Germinal center (tissue), 1 donor: ENCODE measurements at regions not wholly inside any gene's neighbourhood (a gene's known extent, or its start where the extent isn't known, plus 50 kb on each side); places are given as distances from the start of the nearest gene placed in this dataset.

Experiments
- DNase-seq: peaks from one replicate; pipeline ENCODE4 v3.0.0; 2012; ENCODE audit warnings: mixed read lengths, low spot score

- DNase-seq: no peak
These were observed 470.3 kb downstream of the PTPRC start for GRCh38 chr1:199109160-199109559.

GRCh38 chr1:199112365-199112764 is 473.5 kb downstream of the PTPRC start:
- DNase-seq: no peak

- peak; percentile 37 for DNase-seq
These were observed 474.5 kb downstream of the PTPRC start for GRCh38 chr1:199113265-199113869.

GRCh38 chr1:199116488-199116887 is 477.6 kb downstream of the PTPRC start:
- no peak for DNase-seq

GRCh38 chr1:199121047-199121446 is 482.2 kb downstream of the PTPRC start:
- no peak for DNase-seq

- DNase-seq: no peak
These were observed 483.2 kb downstream of the PTPRC start for GRCh38 chr1:199122085-199122484.

- no peak for DNase-seq
These were observed 483.9 kb downstream of the PTPRC start for GRCh38 chr1:199122532-199123311.

GRCh38 chr1:199123615-199124014 is 484.8 kb downstream of the PTPRC start:
- no peak for DNase-seq

- no peak for DNase-seq
These were observed 485.5 kb downstream of the PTPRC start for GRCh38 chr1:199124351-199124750.

- DNase-seq: no peak
These were observed 490.4 kb downstream of the PTPRC start for GRCh38 chr1:199129247-199129646.

GRCh38 chr1:199132006-199132405 is 493.2 kb downstream of the PTPRC start:
- DNase-seq: no peak

GRCh38 chr1:199135901-199136300 is 497.1 kb downstream of the PTPRC start:
- no peak for DNase-seq

- no peak for DNase-seq
These were observed 499.2 kb downstream of the PTPRC start for GRCh38 chr1:199138061-199138460.

- no peak for DNase-seq
These were observed 510.8 kb downstream of the PTPRC start for GRCh38 chr1:199149591-199149990.

GRCh38 chr1:199150756-199151155 is 511.9 kb downstream of the PTPRC start:
- no peak for DNase-seq

- peak; percentile 45 for DNase-seq
These were observed 513.0 kb downstream of the PTPRC start for GRCh38 chr1:199151634-199152425.

GRCh38 chr1:199152676-199153075 is 513.8 kb downstream of the PTPRC start:
- DNase-seq: no peak

GRCh38 chr1:199155166-199156019 is 516.6 kb downstream of the PTPRC start:
- DNase-seq: no peak

- DNase-seq: no peak
These were observed 518.7 kb downstream of the PTPRC start for GRCh38 chr1:199157494-199157893.

GRCh38 chr1:199160521-199161318 is 521.9 kb downstream of the PTPRC start:
- DNase-seq: no peak

- DNase-seq: no peak
These were observed 522.5 kb downstream of the PTPRC start for GRCh38 chr1:199161319-199161680.
